ENCODE measurements at regions not wholly inside any gene's neighbourhood (a gene's known extent, or its start where the extent isn't known, plus 50 kb on each side); places are given as distances from the start of the nearest gene placed in this dataset.

DNA sequence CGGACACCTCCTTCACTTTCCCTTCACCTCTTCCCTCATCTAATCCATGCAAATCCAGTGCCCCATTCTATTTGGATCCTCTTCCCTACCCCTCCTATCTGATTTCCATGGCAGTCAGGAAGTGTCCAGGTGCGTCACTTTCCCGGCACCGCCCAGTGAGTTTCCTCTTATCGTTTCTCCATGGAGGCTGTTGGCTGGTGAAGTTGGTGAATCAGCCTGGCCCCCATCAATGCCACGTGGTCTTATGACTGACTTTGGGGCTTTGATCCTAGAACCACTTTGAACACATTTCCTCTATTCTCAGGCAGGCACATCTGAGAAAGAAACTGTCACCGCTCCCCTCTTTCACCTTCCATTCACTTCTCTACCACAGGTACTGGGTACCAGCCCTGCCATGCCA lies 137.8 kb downstream of the CEP135 start:
- TF ChIP-seq, protein P1, sequence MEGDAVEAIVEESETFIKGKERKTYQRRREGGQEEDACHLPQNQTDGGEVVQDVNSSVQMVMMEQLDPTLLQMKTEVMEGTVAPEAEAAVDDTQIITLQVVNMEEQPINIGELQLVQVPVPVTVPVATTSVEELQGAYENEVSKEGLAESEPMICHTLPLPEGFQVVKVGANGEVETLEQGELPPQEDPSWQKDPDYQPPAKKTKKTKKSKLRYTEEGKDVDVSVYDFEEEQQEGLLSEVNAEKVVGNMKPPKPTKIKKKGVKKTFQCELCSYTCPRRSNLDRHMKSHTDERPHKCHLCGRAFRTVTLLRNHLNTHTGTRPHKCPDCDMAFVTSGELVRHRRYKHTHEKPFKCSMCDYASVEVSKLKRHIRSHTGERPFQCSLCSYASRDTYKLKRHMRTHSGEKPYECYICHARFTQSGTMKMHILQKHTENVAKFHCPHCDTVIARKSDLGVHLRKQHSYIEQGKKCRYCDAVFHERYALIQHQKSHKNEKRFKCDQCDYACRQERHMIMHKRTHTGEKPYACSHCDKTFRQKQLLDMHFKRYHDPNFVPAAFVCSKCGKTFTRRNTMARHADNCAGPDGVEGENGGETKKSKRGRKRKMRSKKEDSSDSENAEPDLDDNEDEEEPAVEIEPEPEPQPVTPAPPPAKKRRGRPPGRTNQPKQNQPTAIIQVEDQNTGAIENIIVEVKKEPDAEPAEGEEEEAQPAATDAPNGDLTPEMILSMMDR (IDR thresholded peaks at IDR 0.05; ENCODE audit: insufficient read depth, low read length, poor library complexity, severe bottlenecking): no peak
- no peak for TF ChIP-seq EZH2phosphoT487 (conservative IDR thresholded peaks at IDR 0.05; ENCODE audit: low read length)
- Histone ChIP-seq H3K4me3 (ENCODE audit: insufficient read depth, low read length, poor library complexity, severe bottlenecking) (no peak overlapping the region), H4K20me1 (ENCODE audit: low read depth, low read length) (no peaks in the 10 kb centered on the region), H3K4me2 (ENCODE audit: low read depth, low read length, poor library complexity, severe bottlenecking) (no peak overlapping the region), H3K9me3 (ENCODE audit: insufficient read depth, low read length) (no peaks in the 10 kb centered on the region), H3K27me3 (ENCODE audit: low read length) (no peaks in the 10 kb centered on the region), H3F3A (ENCODE audit: insufficient read depth) (no peaks in the 10 kb centered on the region), H3K9me2 (replicated peaks; ENCODE audit: insufficient read depth, low read length) (no peaks in the 10 kb centered on the region), H3K79me2 (ENCODE audit: insufficient read depth, low read length) (no peaks in the 10 kb centered on the region), H3K9ac (ENCODE audit: low read length) (no peak overlapping the region), H3K27ac (ENCODE audit: low read depth, low read length) (no peak overlapping the region), H3K36me3 (ENCODE audit: low read length) (no peaks in the 10 kb centered on the region), H2AFZ (ENCODE audit: low read depth, low read length, severe bottlenecking) (no peak overlapping the region)

DNA sequence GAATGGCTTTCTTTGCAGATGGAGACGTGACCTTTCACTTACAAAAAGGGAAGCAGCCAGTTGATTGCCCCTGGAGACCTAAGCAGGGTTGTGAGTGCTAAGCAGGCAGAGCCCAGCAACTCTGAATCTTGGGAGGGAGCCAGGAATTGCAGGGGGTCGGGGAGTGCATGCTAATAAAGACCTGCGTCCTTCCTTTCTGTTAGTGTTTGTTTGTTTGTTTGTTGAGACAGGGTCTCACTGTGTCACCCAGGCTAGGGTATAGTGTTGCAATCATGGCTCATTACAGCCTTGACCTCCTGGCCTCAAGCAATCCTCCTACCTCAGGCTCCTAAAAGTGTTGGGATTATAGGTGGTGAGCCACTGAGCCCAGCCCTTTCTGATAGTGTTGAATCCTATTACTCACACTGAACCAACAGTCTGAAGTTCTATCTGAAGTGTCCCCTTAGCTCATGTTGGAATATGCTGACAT lies 137.4 kb downstream of the CEP135 start:
- H3K27me3 ChIP-seq (ENCODE audit: low read length): no peaks in the 10 kb centered on the region
- no peak overlapping the region for H3K4me2 ChIP-seq (ENCODE audit: low read depth, low read length, poor library complexity, severe bottlenecking)

DNA sequence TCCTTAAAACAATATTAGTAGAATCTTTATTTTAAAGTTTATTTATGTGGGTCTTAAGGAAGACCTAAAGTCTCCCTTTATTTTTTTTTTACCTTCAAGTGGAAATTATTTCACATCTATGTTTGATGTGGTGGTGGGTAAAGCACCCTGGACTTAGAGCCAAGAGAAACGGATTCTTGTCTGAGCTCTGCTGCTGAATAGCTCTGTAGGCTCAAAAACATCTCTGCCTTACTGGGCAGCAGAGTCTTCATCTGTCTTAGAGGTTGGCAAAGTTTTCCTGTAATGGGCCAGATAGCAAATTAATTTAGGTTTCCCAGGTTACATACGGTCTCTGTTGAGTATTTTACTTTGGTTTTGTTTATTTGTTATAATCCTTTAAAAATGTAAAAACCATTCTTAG lies 136.5 kb downstream of the CEP135 start:
- Histone ChIP-seq H3K36me3 (ENCODE audit: low read length) (no peaks in the 10 kb centered on the region), H2AFZ (ENCODE audit: low read depth, low read length, severe bottlenecking) (no peak overlapping the region), H3K27ac (ENCODE audit: low read depth, low read length) (no peak overlapping the region), H3K9me2 (replicated peaks; ENCODE audit: insufficient read depth, low read length) (no peaks in the 10 kb centered on the region), H3F3A (ENCODE audit: insufficient read depth) (no peaks in the 10 kb centered on the region), H3K9me3 (ENCODE audit: insufficient read depth, low read length) (no peaks in the 10 kb centered on the region), H3K79me2 (ENCODE audit: insufficient read depth, low read length) (no peaks in the 10 kb centered on the region), H3K9ac (ENCODE audit: low read length) (no peak overlapping the region), H3K4me3 (ENCODE audit: insufficient read depth, low read length, poor library complexity, severe bottlenecking) (no peak overlapping the region), H3K4me2 (ENCODE audit: low read depth, low read length, poor library complexity, severe bottlenecking) (no peak overlapping the region), H3K27me3 (ENCODE audit: low read length) (no peaks in the 10 kb centered on the region), H4K20me1 (ENCODE audit: low read depth, low read length) (no peaks in the 10 kb centered on the region)
- TF ChIP-seq EZH2phosphoT487 (conservative IDR thresholded peaks at IDR 0.05; ENCODE audit: low read length): no peak
- TF ChIP-seq, protein P1 (IDR thresholded peaks at IDR 0.05; ENCODE audit: insufficient read depth, low read length, poor library complexity, severe bottlenecking): no peak

More for the DNA sequence above, 137.4 kb downstream of the CEP135 start:
- no peaks in the 10 kb centered on the region for H3K79me2 ChIP-seq (ENCODE audit: insufficient read depth, low read length)
- H3K9me3 ChIP-seq (ENCODE audit: insufficient read depth, low read length): no peaks in the 10 kb centered on the region
- H4K20me1 ChIP-seq (ENCODE audit: low read depth, low read length): no peaks in the 10 kb centered on the region
- no peak overlapping the region for H2AFZ ChIP-seq (ENCODE audit: low read depth, low read length, severe bottlenecking)
- H3K27ac ChIP-seq (ENCODE audit: low read depth, low read length): no peak overlapping the region
- H3K9me2 ChIP-seq (replicated peaks; ENCODE audit: insufficient read depth, low read length): no peaks in the 10 kb centered on the region
- no peaks in the 10 kb centered on the region for H3K36me3 ChIP-seq (ENCODE audit: low read length)
- TF ChIP-seq EZH2phosphoT487 (conservative IDR thresholded peaks at IDR 0.05; ENCODE audit: low read length): no peak
- TF ChIP-seq, protein P1 (IDR thresholded peaks at IDR 0.05; ENCODE audit: insufficient read depth, low read length, poor library complexity, severe bottlenecking): no peak
- H3F3A ChIP-seq (ENCODE audit: insufficient read depth): no peaks in the 10 kb centered on the region
- no peak overlapping the region for H3K4me3 ChIP-seq (ENCODE audit: insufficient read depth, low read length, poor library complexity, severe bottlenecking)
- no peak overlapping the region for H3K9ac ChIP-seq (ENCODE audit: low read length)
